HG02973 (cell line): ENCODE measurements at regions not wholly inside any gene's neighbourhood (a gene's known extent, or its start where the extent isn't known, plus 50 kb on each side); places are given as distances from the start of the nearest gene placed in this dataset.
A peak's percentile ranks its signal among the peaks of the same experiment; 100 is the strongest.
"Not testable (repeated sequence)": the region's sequence is repeated elsewhere in the genome, so short reads cannot be mapped to it uniquely, and the experiment has no call there.

Experiments
- ATAC-seq: cut with Tn5 transposase; IDR thresholded peaks from one replicate; pipeline ENCODE4 v1.9.1; 2021; ENCODE audit warnings: moderate library complexity; ENCODE audit not compliant: unreplicated experiment

- ATAC-seq: no peak
Measured at GRCh38 chr14:40058901-40059897, 627.0 kb upstream of the FBXO33 start.

- ATAC-seq: no peak
Measured at GRCh38 chr14:40053416-40053815, 621.2 kb upstream of the FBXO33 start.

GRCh38 chr14:40028991-40029390 lies 596.8 kb upstream of the FBXO33 start:
- no peak for ATAC-seq

GRCh38 chr14:40025101-40025500 lies 592.9 kb upstream of the FBXO33 start:
- ATAC-seq: no peak

GRCh38 chr14:40010961-40011360 lies 578.7 kb upstream of the FBXO33 start:
- no peak for ATAC-seq

GRCh38 chr14:40009771-40010170 lies 577.5 kb upstream of the FBXO33 start:
- no peak for ATAC-seq

- not testable (repeated sequence) for ATAC-seq
Measured at GRCh38 chr14:40008345-40008744, 576.1 kb upstream of the FBXO33 start.

GRCh38 chr14:40004871-40005500 lies 572.8 kb upstream of the FBXO33 start:
- no peak for ATAC-seq

- no peak for ATAC-seq
Measured at GRCh38 chr14:40003773-40004172, 571.5 kb upstream of the FBXO33 start.

- no peak for ATAC-seq
Measured at GRCh38 chr14:39998854-39999253, 566.6 kb upstream of the FBXO33 start.

- ATAC-seq: no peak
Measured at GRCh38 chr14:39998114-39998513, 565.9 kb upstream of the FBXO33 start.

- no peak for ATAC-seq
Measured at GRCh38 chr14:39991041-39991440, 558.8 kb upstream of the FBXO33 start.

GRCh38 chr14:39988939-39989338 lies 556.7 kb upstream of the FBXO33 start:
- ATAC-seq: no peak

GRCh38 chr14:39984323-39984722 lies 552.1 kb upstream of the FBXO33 start:
- no peak for ATAC-seq

- ATAC-seq: no peak
Measured at GRCh38 chr14:39977198-39977597, 545.0 kb upstream of the FBXO33 start.

- ATAC-seq: peak; percentile 96
Measured at GRCh38 chr14:39974036-39974435, 541.8 kb upstream of the FBXO33 start.

- no peak for ATAC-seq
Measured at GRCh38 chr14:39972704-39973103, 540.5 kb upstream of the FBXO33 start.

GRCh38 chr14:39967885-39968284 lies 535.7 kb upstream of the FBXO33 start:
- ATAC-seq: no peak

GRCh38 chr14:39957987-39958386 lies 525.8 kb upstream of the FBXO33 start:
- ATAC-seq: no peak

GRCh38 chr14:39957290-39957689 lies 525.1 kb upstream of the FBXO33 start:
- no peak for ATAC-seq

GRCh38 chr14:39956372-39956771 lies 524.1 kb upstream of the FBXO33 start:
- no peak for ATAC-seq

- no peak for ATAC-seq
Measured at GRCh38 chr14:39948235-39948634, 516.0 kb upstream of the FBXO33 start.
